Head of caudate nucleus (tissue), 42 donors: ENCODE measurements at regions not wholly inside any gene's neighbourhood (a gene's known extent, or its start where the extent isn't known, plus 50 kb on each side); places are given as distances from the start of the nearest gene placed in this dataset.

Experiments used
- DNase-seq, 42 donors: peaks; one replicate each; pipeline versions ENCODE4 v3.0.0 to v3.0.0-alpha.2; 2020 to 2021; ENCODE audit warnings: mixed read lengths in 7 of 42
- intact Hi-C: fragments of 100-400 bp; cut with DNase I; formaldehyde crosslinking; loops from one replicate; pipeline ENCODE4 v1.15.0; 2022

- no peak for DNase-seq
- intact Hi-C loops = no loop called here
These were observed 134.8 kb upstream of the TTC14 start for GRCh38 chr3:180467177-180467576.

- DNase-seq = no peak
- intact Hi-C loops = no loop called here
These were observed 132.8 kb upstream of the TTC14 start for GRCh38 chr3:180469149-180469548.

GRCh38 chr3:180478695-180479094 is 123.3 kb upstream of the TTC14 start:
- intact Hi-C loops = no loop called here

GRCh38 chr3:180492047-180492446 is 109.9 kb upstream of the TTC14 start:
- no peak for DNase-seq
- intact Hi-C loops = no loop called here

More at GRCh38 chr3:180478695-180479094, 123.3 kb upstream of the TTC14 start:
- DNase-seq = no peak

- no peak for DNase-seq
- intact Hi-C loops = no loop called here
These were observed 105.0 kb upstream of the TTC14 start for GRCh38 chr3:180496995-180497394.

- intact Hi-C loops = no loop called here
These were observed 85.6 kb upstream of the TTC14 start for GRCh38 chr3:180516368-180516767.

GRCh38 chr3:180523040-180523439 is 78.9 kb upstream of the TTC14 start:
- intact Hi-C loops = no loop called here
- no peak for DNase-seq

More at GRCh38 chr3:180516368-180516767, 85.6 kb upstream of the TTC14 start:
- DNase-seq = no peak

GRCh38 chr3:180528843-180529242 is 73.1 kb upstream of the TTC14 start:
- intact Hi-C loops = no loop called here

GRCh38 chr3:180529778-180530177 is 72.2 kb upstream of the TTC14 start:
- intact Hi-C loops = no loop called here
- no peak for DNase-seq

More at GRCh38 chr3:180528843-180529242, 73.1 kb upstream of the TTC14 start:
- no peak for DNase-seq

GRCh38 chr3:180530276-180530675 is 71.7 kb upstream of the TTC14 start:
- no peak for DNase-seq
- intact Hi-C loops = no loop called here

GRCh38 chr3:180531303-180532278 is 70.4 kb upstream of the TTC14 start:
- intact Hi-C loops = no loop called here

GRCh38 chr3:180534828-180535227 is 67.1 kb upstream of the TTC14 start:
- intact Hi-C loops = no loop called here
- no peak for DNase-seq

More at GRCh38 chr3:180531303-180532278, 70.4 kb upstream of the TTC14 start:
- DNase-seq = no peak

- intact Hi-C loops = no loop called here
- no peak for DNase-seq
These were observed 63.5 kb upstream of the TTC14 start for GRCh38 chr3:180538493-180538892.

GRCh38 chr3:180543877-180544276 is 58.1 kb upstream of the TTC14 start:
- intact Hi-C loops = no loop called here
- DNase-seq = no peak

- intact Hi-C loops = no loop called here
- DNase-seq = no peak
These were observed 55.1 kb upstream of the TTC14 start for GRCh38 chr3:180546863-180547262.

- intact Hi-C loops = no loop called here
- DNase-seq = no peak
These were observed 53.9 kb upstream of the TTC14 start for GRCh38 chr3:180548050-180548449.
